T-cell (primary cell): ENCODE measurements at regions not wholly inside any gene's neighbourhood (a gene's known extent, or its start where the extent isn't known, plus 50 kb on each side); places are given as distances from the start of the nearest gene placed in this dataset.

ENCODE experiments used
- ATAC-seq, 4 experiments: fragments of 200-7000 bp in 3 of 4; fragments of 150-1000 bp in 1 of 4; cut with Tn5 transposase; replicated peaks in 1 of 4; 1 replicate in 3 of 4; 2 replicates in 1 of 4; pipeline ENCODE4 v1.10.0; 2021; ENCODE audit warnings: moderate library complexity in 3 of 4, mild to moderate bottlenecking in 2 of 4, moderate number of reproducible peaks in 1 of 4
- CTCF ChIA-PET, 2 donors: fragments of 300-600 bp; sonication (Branson Sonifier 250); formaldehyde crosslinking; loops; one replicate each; lab custom pipeline; 2022; ENCODE audit warnings: antibody characterized with exemption in 2 of 2; lab: Charles Lee
- POLR2A ChIA-PET, 2 donors: fragments of 300-600 bp; sonication (Branson Sonifier 250); formaldehyde crosslinking; loops; one replicate each; lab custom pipeline; 2022; ENCODE audit warnings: antibody characterized with exemption in 2 of 2; lab: Charles Lee
- DNase-seq, 35 experiments: peaks; one replicate each; pipeline versions ENCODE4 v3.0.0 to v3.0.0-alpha.2; 2013 to 2023
- H3K27ac ChIP-seq: one replicate; pipeline ENCODE4 v1.5.1; 2013; ENCODE audit warnings: low read length
- H3K27me3 ChIP-seq, 2 experiments: replicated peaks in 1 of 2; 1 replicate in 1 of 2; 2 replicates in 1 of 2; pipeline versions ENCODE4 v1.6.1 to v1.7.0; 2013; ENCODE audit warnings: low read length in 1 of 2, mixed read lengths in 1 of 2; ENCODE audit not compliant: control insufficient read depth in 2 of 2, insufficient read depth in 2 of 2; ENCODE audit errors: extremely low read depth in 1 of 2
- H3K36me3 ChIP-seq, 2 donors: 1 replicate in 1 of 2; 2 replicates in 1 of 2; pipeline versions ENCODE4 v1.6.1 to v1.7.0; 2013; ENCODE audit warnings: low read length in 1 of 2; ENCODE audit not compliant: control insufficient read depth in 2 of 2, insufficient read depth in 1 of 2; ENCODE audit errors: extremely low read depth in 1 of 2
- H3K4me1 ChIP-seq, 2 experiments: 1 replicate in 1 of 2; 2 replicates in 1 of 2; pipeline versions ENCODE4 v1.6.1 to v1.7.0; 2013; ENCODE audit warnings: low read length in 2 of 2, mixed read lengths in 1 of 2; ENCODE audit not compliant: insufficient read depth in 2 of 2, control insufficient read depth in 1 of 2; ENCODE audit errors: extremely low read depth in 1 of 2
- H3K4me3 ChIP-seq, 2 donors: 1 replicate in 1 of 2; 2 replicates in 1 of 2; pipeline versions ENCODE4 v1.5.1 to v1.7.0; 2013; ENCODE audit warnings: mild to moderate bottlenecking in 2 of 2, low read length in 1 of 2, moderate library complexity in 1 of 2; ENCODE audit not compliant: control insufficient read depth in 1 of 2; ENCODE audit errors: extremely low read depth in 1 of 2
- H3K9me3 ChIP-seq: 2 replicates; pipeline ENCODE4 v1.7.0; 2013
- H3K27ac Mint-ChIP-seq, 2 donors: one replicate each; pipeline ENCODE4 v1.8.0; 2020 to 2021; ENCODE audit warnings: mild to moderate bottlenecking in 2 of 2, mixed read lengths in 2 of 2
- H3K27me3 Mint-ChIP-seq, 2 donors: one replicate each; pipeline ENCODE4 v1.8.0; 2021 to 2022; ENCODE audit warnings: mixed read lengths in 2 of 2
- H3K36me3 Mint-ChIP-seq: one replicate; pipeline ENCODE4 v1.8.0; 2021; ENCODE audit warnings: mixed read lengths
- H3K4me1 Mint-ChIP-seq, 3 donors: one replicate each; pipeline ENCODE4 v1.8.0; 2020 to 2022; ENCODE audit warnings: mixed read lengths in 3 of 3, mild to moderate bottlenecking in 1 of 3
- H3K4me3 Mint-ChIP-seq, 3 donors: one replicate each; pipeline ENCODE4 v1.8.0; 2020 to 2022; ENCODE audit warnings: mild to moderate bottlenecking in 3 of 3, mixed read lengths in 3 of 3, moderate library complexity in 3 of 3
- H3K9me3 Mint-ChIP-seq, 3 donors: one replicate each; pipeline ENCODE4 v1.8.0; 2020 to 2022; ENCODE audit warnings: mixed read lengths in 3 of 3
- WGBS: methylation state at CpG from one replicate; pipeline ENCODE4 v1.1.5; 2013; ENCODE audit warnings: missing lambda C conversion rate; ENCODE audit not compliant: insufficient coverage; 5-methylcytosine and 5-hydroxymethylcytosine counted together

- no peaks in the 10 kb centered on the region for H3K36me3 ChIP-seq
- Mint-ChIP-seq H3K27me3 (peaks cover 4 to 13% of the 10 kb centered on the region in 2 donors), H3K4me3 (no peak overlapping the region), H3K9me3 (no peaks in the 10 kb centered on the region), H3K4me1 (no peaks in the 10 kb centered on the region), H3K27ac (no peak overlapping the region), H3K36me3 (no peaks in the 10 kb centered on the region)
- H3K4me3 ChIP-seq, result no peak overlapping the region
- CTCF ChIA-PET, result no interaction called here
- DNase-seq (no peak), ATAC-seq (no peak)
- no peak overlapping the region for H3K27ac ChIP-seq
- H3K27me3 ChIP-seq, result peaks cover 0 to 2% of the 10 kb centered on the region in 2 experiments
- H3K4me1 ChIP-seq, result no peaks in the 10 kb centered on the region
- H3K9me3 ChIP-seq, result no peaks in the 10 kb centered on the region
- WGBS, result no CpG with 5 or more reads among the region's 2 CpGs
- POLR2A ChIA-PET, result no interaction called here
These were observed 430.4 kb downstream of the RPS6KC1 start for GRCh38 chr1:213481395-213481794.

- ATAC-seq (no peak), DNase-seq (no peak)
- Histone ChIP-seq H3K36me3 (no peaks in the 10 kb centered on the region), H3K4me1 (no peaks in the 10 kb centered on the region), H3K9me3 (no peaks in the 10 kb centered on the region), H3K27ac (no peak overlapping the region), H3K27me3 (peaks cover 0 to 2% of the 10 kb centered on the region in 2 experiments), H3K4me3 (no peak overlapping the region)
- Mint-ChIP-seq H3K4me3 (no peak overlapping the region), H3K27ac (no peak overlapping the region), H3K27me3 (peaks cover 10 to 25% of the 10 kb centered on the region in 2 donors), H3K36me3 (no peaks in the 10 kb centered on the region), H3K9me3 (no peaks in the 10 kb centered on the region), H3K4me1 (no peaks in the 10 kb centered on the region)
- ChIA-PET CTCF (no interaction called here), POLR2A (no interaction called here)
- WGBS, result 0% methylated on average over 1 of the region's 3 CpGs
These were observed 433.3 kb downstream of the RPS6KC1 start for GRCh38 chr1:213484333-213484732.

- Mint-ChIP-seq H3K27ac (no peak overlapping the region), H3K9me3 (no peaks in the 10 kb centered on the region), H3K27me3 (peaks cover 10 to 29% of the 10 kb centered on the region in 2 donors), H3K4me3 (no peak overlapping the region), H3K36me3 (no peaks in the 10 kb centered on the region), H3K4me1 (no peaks in the 10 kb centered on the region)
- Histone ChIP-seq H3K9me3 (no peaks in the 10 kb centered on the region), H3K27me3 (peaks cover 0 to 2% of the 10 kb centered on the region in 2 experiments), H3K27ac (no peak overlapping the region), H3K36me3 (no peaks in the 10 kb centered on the region), H3K4me1 (no peaks in the 10 kb centered on the region), H3K4me3 (no peak overlapping the region)
- CTCF ChIA-PET, result no interaction called here
- no peak for ATAC-seq
- no CpG with 5 or more reads among the region's 1 CpG for WGBS
- POLR2A ChIA-PET, result no interaction called here
- no peak for DNase-seq
These were observed 433.7 kb downstream of the RPS6KC1 start for GRCh38 chr1:213484758-213485157.

- Histone ChIP-seq H3K27ac (no peak overlapping the region), H3K4me1 (no peaks in the 10 kb centered on the region), H3K9me3 (no peaks in the 10 kb centered on the region), H3K27me3 (peaks cover 0 to 2% of the 10 kb centered on the region in 2 experiments), H3K36me3 (no peaks in the 10 kb centered on the region), H3K4me3 (no peak overlapping the region)
- POLR2A ChIA-PET, result no interaction called here
- no peaks in the 10 kb centered on the region for H3K9me3 Mint-ChIP-seq
- no peaks in the 10 kb centered on the region for H3K36me3 Mint-ChIP-seq
- H3K27me3 Mint-ChIP-seq, result peaks cover 7 to 28% of the 10 kb centered on the region in 2 donors
- CTCF ChIA-PET, result no interaction called here
- no peak overlapping the region for H3K4me3 Mint-ChIP-seq
- ATAC-seq (no peak), DNase-seq (no peak)
- no peaks in the 10 kb centered on the region for H3K4me1 Mint-ChIP-seq
- WGBS, result 40% methylated on average over 1 of the region's 3 CpGs
- H3K27ac Mint-ChIP-seq, result no peak overlapping the region
These were observed 435.4 kb downstream of the RPS6KC1 start for GRCh38 chr1:213486488-213486887.

- no peak for ATAC-seq
These were observed 440.4 kb downstream of the RPS6KC1 start for GRCh38 chr1:213491468-213491867.

GRCh38 chr1:213492161-213493041 lies 441.4 kb downstream of the RPS6KC1 start:
- H3K27me3 ChIP-seq, result no peaks in the 10 kb centered on the region

More at GRCh38 chr1:213491468-213491867, 440.4 kb downstream of the RPS6KC1 start:
- Mint-ChIP-seq H3K27ac (no peak overlapping the region), H3K4me1 (no peaks in the 10 kb centered on the region), H3K27me3 (peaks cover 10 to 30% of the 10 kb centered on the region in 2 donors), H3K36me3 (no peaks in the 10 kb centered on the region), H3K4me3 (no peak overlapping the region), H3K9me3 (no peaks in the 10 kb centered on the region)
- Histone ChIP-seq H3K27ac (no peak overlapping the region), H3K9me3 (no peaks in the 10 kb centered on the region), H3K36me3 (no peaks in the 10 kb centered on the region), H3K4me3 (no peak overlapping the region), H3K27me3 (no peaks in the 10 kb centered on the region), H3K4me1 (no peaks in the 10 kb centered on the region)
- ChIA-PET POLR2A (no interaction called here), CTCF (no interaction called here)
- WGBS, result 90% methylated on average over 2 of the region's 5 CpGs
- no peak for DNase-seq

More at GRCh38 chr1:213492161-213493041, 441.4 kb downstream of the RPS6KC1 start:
- no peak for DNase-seq
- ChIA-PET POLR2A (no interaction called here), CTCF (no interaction called here)
- H3K27me3 Mint-ChIP-seq, result peaks cover 10 to 30% of the 10 kb centered on the region in 2 donors
- H3K36me3 ChIP-seq, result no peaks in the 10 kb centered on the region
- H3K27ac Mint-ChIP-seq, result no peak overlapping the region
- H3K27ac ChIP-seq, result no peak overlapping the region
- H3K4me1 ChIP-seq, result no peaks in the 10 kb centered on the region
- H3K4me3 Mint-ChIP-seq, result no peak overlapping the region
- no peaks in the 10 kb centered on the region for H3K9me3 ChIP-seq
- 90% methylated on average over 9 of the region's 21 CpGs for WGBS
- no peak for ATAC-seq
- no peaks in the 10 kb centered on the region for H3K9me3 Mint-ChIP-seq
- no peaks in the 10 kb centered on the region for H3K4me1 Mint-ChIP-seq
- no peak overlapping the region for H3K4me3 ChIP-seq
- no peaks in the 10 kb centered on the region for H3K36me3 Mint-ChIP-seq
